ENCODE measurements at regions not wholly inside any gene's neighbourhood (a gene's known extent, or its start where the extent isn't known, plus 50 kb on each side); places are given as distances from the start of the nearest gene placed in this dataset.

DNA sequence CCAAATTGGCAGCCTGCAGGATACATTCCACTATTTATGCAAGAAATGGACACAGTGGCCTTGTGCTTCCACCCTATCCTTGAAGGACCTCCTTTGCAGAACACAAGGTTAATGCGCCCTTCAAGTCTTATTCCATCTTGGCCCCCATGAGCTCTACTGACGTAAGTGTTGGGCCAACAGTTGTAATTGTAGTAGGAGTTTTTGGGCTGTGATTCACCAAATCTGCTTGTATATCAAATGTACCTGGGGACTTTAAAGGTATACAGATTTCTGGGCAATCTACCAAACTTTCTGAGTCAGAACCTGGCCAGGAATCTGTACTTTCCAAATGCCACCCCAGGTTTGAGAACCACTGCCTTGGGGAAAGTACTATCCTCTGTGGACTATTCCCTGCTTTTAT lies 100.9 kb upstream of the MARK1 start:
- TF ChIP-seq, protein P1, sequence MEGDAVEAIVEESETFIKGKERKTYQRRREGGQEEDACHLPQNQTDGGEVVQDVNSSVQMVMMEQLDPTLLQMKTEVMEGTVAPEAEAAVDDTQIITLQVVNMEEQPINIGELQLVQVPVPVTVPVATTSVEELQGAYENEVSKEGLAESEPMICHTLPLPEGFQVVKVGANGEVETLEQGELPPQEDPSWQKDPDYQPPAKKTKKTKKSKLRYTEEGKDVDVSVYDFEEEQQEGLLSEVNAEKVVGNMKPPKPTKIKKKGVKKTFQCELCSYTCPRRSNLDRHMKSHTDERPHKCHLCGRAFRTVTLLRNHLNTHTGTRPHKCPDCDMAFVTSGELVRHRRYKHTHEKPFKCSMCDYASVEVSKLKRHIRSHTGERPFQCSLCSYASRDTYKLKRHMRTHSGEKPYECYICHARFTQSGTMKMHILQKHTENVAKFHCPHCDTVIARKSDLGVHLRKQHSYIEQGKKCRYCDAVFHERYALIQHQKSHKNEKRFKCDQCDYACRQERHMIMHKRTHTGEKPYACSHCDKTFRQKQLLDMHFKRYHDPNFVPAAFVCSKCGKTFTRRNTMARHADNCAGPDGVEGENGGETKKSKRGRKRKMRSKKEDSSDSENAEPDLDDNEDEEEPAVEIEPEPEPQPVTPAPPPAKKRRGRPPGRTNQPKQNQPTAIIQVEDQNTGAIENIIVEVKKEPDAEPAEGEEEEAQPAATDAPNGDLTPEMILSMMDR (IDR thresholded peaks at IDR 0.05 in 2 of 3, conservative IDR thresholded peaks at IDR 0.05 in 1 of 3; ENCODE audit: control insufficient read depth in 2 of 3, extremely low read depth in 1 of 3, insufficient read depth in 1 of 3, low read depth in 3 of 3, low read length in 3 of 3), result no peak
- no peak for TF ChIP-seq EP300 (IDR thresholded peaks at IDR 0.05; ENCODE audit: borderline replicate concordance in 1 of 2, control insufficient read depth in 1 of 2, low read depth in 2 of 2, low read length in 2 of 2)
- TF ChIP-seq SP1 (IDR thresholded peaks at IDR 0.05; ENCODE audit: low read depth, low read length), result no peak
- TF ChIP-seq, protein P2, sequence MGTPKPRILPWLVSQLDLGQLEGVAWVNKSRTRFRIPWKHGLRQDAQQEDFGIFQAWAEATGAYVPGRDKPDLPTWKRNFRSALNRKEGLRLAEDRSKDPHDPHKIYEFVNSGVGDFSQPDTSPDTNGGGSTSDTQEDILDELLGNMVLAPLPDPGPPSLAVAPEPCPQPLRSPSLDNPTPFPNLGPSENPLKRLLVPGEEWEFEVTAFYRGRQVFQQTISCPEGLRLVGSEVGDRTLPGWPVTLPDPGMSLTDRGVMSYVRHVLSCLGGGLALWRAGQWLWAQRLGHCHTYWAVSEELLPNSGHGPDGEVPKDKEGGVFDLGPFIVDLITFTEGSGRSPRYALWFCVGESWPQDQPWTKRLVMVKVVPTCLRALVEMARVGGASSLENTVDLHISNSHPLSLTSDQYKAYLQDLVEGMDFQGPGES (IDR thresholded peaks at IDR 0.05), result no peak
- TF ChIP-seq HDAC6 (IDR thresholded peaks at IDR 0.05; ENCODE audit: unreplicated experiment), result no peak
- TF ChIP-seq KAT2A (conservative IDR thresholded peaks at IDR 0.05; ENCODE audit: control insufficient read depth, low read depth, low read length), result no peak
- no peak for TF ChIP-seq BHLHE40 (IDR thresholded peaks at IDR 0.05; ENCODE audit: borderline replicate concordance in 1 of 2, low read depth in 2 of 2, low read length in 1 of 2)
- TF ChIP-seq CHD2 (IDR thresholded peaks at IDR 0.05; ENCODE audit: borderline replicate concordance, low read depth, low read length), result no peak
- no peak for TF ChIP-seq HCFC1 (IDR thresholded peaks at IDR 0.05; ENCODE audit: low read length)
- TF ChIP-seq TCF7 (IDR thresholded peaks at IDR 0.05; ENCODE audit: borderline replicate concordance), result no peak
